ENCODE measurements at regions not wholly inside any gene's neighbourhood (a gene's known extent, or its start where the extent isn't known, plus 50 kb on each side); places are given as distances from the start of the nearest gene placed in this dataset.
"Not testable (repeated sequence)": the region's sequence is repeated elsewhere in the genome, so short reads cannot be mapped to it uniquely, and the experiment has no call there.

DNA sequence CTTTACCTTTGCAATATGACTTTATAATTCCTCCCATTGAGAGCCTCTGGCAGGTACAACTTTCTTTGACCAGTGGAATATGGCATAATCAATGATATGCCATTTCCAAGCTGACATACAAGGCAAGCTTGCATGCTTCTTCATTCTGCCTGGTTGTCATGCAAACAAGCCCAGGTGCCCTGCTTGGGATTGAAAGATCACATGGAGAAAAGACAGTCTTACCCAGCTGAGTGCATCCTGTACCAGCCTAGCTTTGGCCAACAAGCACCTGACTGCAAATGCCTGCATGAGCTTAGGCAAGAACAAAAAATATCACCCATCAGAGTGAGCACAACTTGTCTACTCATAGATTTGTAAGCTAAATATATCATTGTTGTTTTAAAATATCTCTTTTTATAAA is 82.9 kb upstream of the KCND2 start:
- H3K4me1 Mint-ChIP-seq: no peaks in the 10 kb centered on the region
- Histone ChIP-seq H3K9ac (ENCODE audit: low read length) (no peak overlapping the region), H3K36me3 (replicated peaks in 1 of 2; ENCODE audit: control extremely low read depth in 1 of 2, control insufficient read depth in 1 of 2, extremely low read depth in 1 of 2, insufficient read depth in 2 of 2, low read length in 1 of 2) (no peaks in the 10 kb centered on the region), H4K20me1 (ENCODE audit: control insufficient read depth, insufficient read depth, low read length, poor library complexity, severe bottlenecking) (no peaks in the 10 kb centered on the region), H3K4me2 (replicated peaks; ENCODE audit: low read depth, low read length, poor library complexity, severe bottlenecking) (no peak overlapping the region), H3K79me2 (ENCODE audit: control insufficient read depth, insufficient read depth, low read length) (no peaks in the 10 kb centered on the region), H3K27ac (ENCODE audit: low read length in 2 of 2) (no peak overlapping the region), H3K9me3 (ENCODE audit: control extremely low read depth in 1 of 3, control insufficient read depth in 2 of 3, insufficient read depth in 1 of 3, low read length in 2 of 3) (no peaks in the 10 kb centered on the region), H3K27me3 (replicated peaks in 1 of 4; ENCODE audit: control extremely low read depth in 1 of 4, control insufficient read depth in 3 of 4, insufficient read depth in 4 of 4, low read length in 3 of 4) (no peaks in the 10 kb centered on the region), H3K4me3 (ENCODE audit: control extremely low read depth in 1 of 5, extremely low read depth in 1 of 5, insufficient read depth in 1 of 5, low read depth in 2 of 5, low read length in 4 of 5) (no peak overlapping the region), H2AFZ (ENCODE audit: insufficient read depth, low read depth, low read length, poor library complexity, severe bottlenecking) (no peak overlapping the region), H3K4me1 (ENCODE audit: control insufficient read depth in 2 of 2, insufficient read depth in 2 of 2, low read length in 2 of 2) (no peaks in the 10 kb centered on the region)
- no peaks in the 10 kb centered on the region for H3K27me3 Mint-ChIP-seq
- no peak overlapping the region for H3K4me3 Mint-ChIP-seq
- TF ChIP-seq, protein P1, sequence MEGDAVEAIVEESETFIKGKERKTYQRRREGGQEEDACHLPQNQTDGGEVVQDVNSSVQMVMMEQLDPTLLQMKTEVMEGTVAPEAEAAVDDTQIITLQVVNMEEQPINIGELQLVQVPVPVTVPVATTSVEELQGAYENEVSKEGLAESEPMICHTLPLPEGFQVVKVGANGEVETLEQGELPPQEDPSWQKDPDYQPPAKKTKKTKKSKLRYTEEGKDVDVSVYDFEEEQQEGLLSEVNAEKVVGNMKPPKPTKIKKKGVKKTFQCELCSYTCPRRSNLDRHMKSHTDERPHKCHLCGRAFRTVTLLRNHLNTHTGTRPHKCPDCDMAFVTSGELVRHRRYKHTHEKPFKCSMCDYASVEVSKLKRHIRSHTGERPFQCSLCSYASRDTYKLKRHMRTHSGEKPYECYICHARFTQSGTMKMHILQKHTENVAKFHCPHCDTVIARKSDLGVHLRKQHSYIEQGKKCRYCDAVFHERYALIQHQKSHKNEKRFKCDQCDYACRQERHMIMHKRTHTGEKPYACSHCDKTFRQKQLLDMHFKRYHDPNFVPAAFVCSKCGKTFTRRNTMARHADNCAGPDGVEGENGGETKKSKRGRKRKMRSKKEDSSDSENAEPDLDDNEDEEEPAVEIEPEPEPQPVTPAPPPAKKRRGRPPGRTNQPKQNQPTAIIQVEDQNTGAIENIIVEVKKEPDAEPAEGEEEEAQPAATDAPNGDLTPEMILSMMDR (IDR thresholded peaks at IDR 0.05): no peak
- TF ChIP-seq EZH2 (IDR thresholded peaks at IDR 0.05; ENCODE audit: borderline replicate concordance, insufficient read depth, low read depth, low read length, poor library complexity, severe bottlenecking): no peak
- ChIA-PET CTCF (no interaction called here), POLR2A (no interaction called here)
- DNase-seq: no peak
- ATAC-seq (ENCODE audit: low read depth): no peak
- H3K9me3 Mint-ChIP-seq (ENCODE audit: insufficient read depth): no peaks in the 10 kb centered on the region
- no peak overlapping the region for H3K27ac Mint-ChIP-seq
- intact Hi-C loops (cut with micrococcal nuclease): no loop called here

- WGBS (ENCODE audit: insufficient coverage): no CpG with 5 or more reads among the region's 1 CpG
- H3K4me3 Mint-ChIP-seq: no peak overlapping the region
- POLR2A ChIA-PET: no interaction called here
- H3K79me2 ChIP-seq (ENCODE audit: control insufficient read depth, insufficient read depth, low read length): no peaks in the 10 kb centered on the region
- no peak overlapping the region for H3K4me2 ChIP-seq (replicated peaks; ENCODE audit: low read depth, low read length, poor library complexity, severe bottlenecking)
- H2AFZ ChIP-seq (ENCODE audit: insufficient read depth, low read depth, low read length, poor library complexity, severe bottlenecking): no peak overlapping the region
- no peak for TF ChIP-seq EZH2 (IDR thresholded peaks at IDR 0.05; ENCODE audit: borderline replicate concordance, insufficient read depth, low read depth, low read length, poor library complexity, severe bottlenecking)
- TF ChIP-seq, protein P1 (IDR thresholded peaks at IDR 0.05): no peak
- H3K9me3 ChIP-seq (ENCODE audit: control extremely low read depth in 1 of 3, control insufficient read depth in 2 of 3, insufficient read depth in 1 of 3, low read length in 2 of 3): no peaks in the 10 kb centered on the region
- CTCF ChIA-PET: no interaction called here
- ATAC-seq (ENCODE audit: low read depth) (no peak), DNase-seq (no peak)
- H3K27me3 ChIP-seq (replicated peaks in 1 of 4; ENCODE audit: control extremely low read depth in 1 of 4, control insufficient read depth in 3 of 4, insufficient read depth in 4 of 4, low read length in 3 of 4): no peaks in the 10 kb centered on the region
- no peaks in the 10 kb centered on the region for H3K4me1 ChIP-seq (ENCODE audit: control insufficient read depth in 2 of 2, insufficient read depth in 2 of 2, low read length in 2 of 2)
- intact Hi-C loops (cut with micrococcal nuclease): no loop called here
- H4K20me1 ChIP-seq (ENCODE audit: control insufficient read depth, insufficient read depth, low read length, poor library complexity, severe bottlenecking): no peaks in the 10 kb centered on the region
- no peaks in the 10 kb centered on the region for H3K36me3 ChIP-seq (replicated peaks in 1 of 2; ENCODE audit: control extremely low read depth in 1 of 2, control insufficient read depth in 1 of 2, extremely low read depth in 1 of 2, insufficient read depth in 2 of 2, low read length in 1 of 2)
- no peaks in the 10 kb centered on the region for H3K4me1 Mint-ChIP-seq
- H3K9me3 Mint-ChIP-seq (ENCODE audit: insufficient read depth): no peaks in the 10 kb centered on the region
- no peak overlapping the region for H3K4me3 ChIP-seq (ENCODE audit: control extremely low read depth in 1 of 5, extremely low read depth in 1 of 5, insufficient read depth in 1 of 5, low read depth in 2 of 5, low read length in 4 of 5)
- no peaks in the 10 kb centered on the region for H3K27me3 Mint-ChIP-seq
- H3K27ac ChIP-seq (ENCODE audit: low read length in 2 of 2): no peak overlapping the region
- no peak overlapping the region for H3K9ac ChIP-seq (ENCODE audit: low read length)
- no peak overlapping the region for H3K27ac Mint-ChIP-seq
Measured at GRCh38 chr7:120190566-120190965, 82.4 kb upstream of the KCND2 start.

GRCh38 chr7:120191423-120191822 is 81.6 kb upstream of the KCND2 start:
- H4K20me1 ChIP-seq (ENCODE audit: control insufficient read depth, insufficient read depth, low read length, poor library complexity, severe bottlenecking); H3K79me2 ChIP-seq (ENCODE audit: control insufficient read depth, insufficient read depth, low read length); H3K27me3 ChIP-seq (replicated peaks in 1 of 4; ENCODE audit: control extremely low read depth in 1 of 4, control insufficient read depth in 3 of 4, insufficient read depth in 4 of 4, low read length in 3 of 4); H3K4me1 Mint-ChIP-seq; H3K4me2 ChIP-seq (replicated peaks; ENCODE audit: low read depth, low read length, poor library complexity, severe bottlenecking); H2AFZ ChIP-seq (ENCODE audit: insufficient read depth, low read depth, low read length, poor library complexity, severe bottlenecking); DNase-seq; H3K4me1 ChIP-seq (ENCODE audit: control insufficient read depth in 2 of 2, insufficient read depth in 2 of 2, low read length in 2 of 2); H3K27me3 Mint-ChIP-seq; H3K9me3 Mint-ChIP-seq (ENCODE audit: insufficient read depth); ATAC-seq (ENCODE audit: low read depth); H3K4me3 Mint-ChIP-seq; H3K27ac ChIP-seq (ENCODE audit: low read length in 2 of 2); intact Hi-C loops (cut with micrococcal nuclease); H3K9ac ChIP-seq (ENCODE audit: low read length); H3K36me3 ChIP-seq (replicated peaks in 1 of 2; ENCODE audit: control extremely low read depth in 1 of 2, control insufficient read depth in 1 of 2, extremely low read depth in 1 of 2, insufficient read depth in 2 of 2, low read length in 1 of 2); CTCF ChIA-PET; H3K9me3 ChIP-seq (ENCODE audit: control extremely low read depth in 1 of 3, control insufficient read depth in 2 of 3, insufficient read depth in 1 of 3, low read length in 2 of 3); POLR2A ChIA-PET; H3K4me3 ChIP-seq (ENCODE audit: control extremely low read depth in 1 of 5, extremely low read depth in 1 of 5, insufficient read depth in 1 of 5, low read depth in 2 of 5, low read length in 4 of 5); H3K27ac Mint-ChIP-seq: not testable (repeated sequence)
- no CpG with 5 or more reads among the region's 1 CpG for WGBS (ENCODE audit: insufficient coverage)
